Neural progenitor cell (in vitro differentiated cells): ENCODE measurements at regions not wholly inside any gene's neighbourhood (a gene's known extent, or its start where the extent isn't known, plus 50 kb on each side); places are given as distances from the start of the nearest gene placed in this dataset.

Experiments used
- DNase-seq: peaks from one replicate; pipeline ENCODE4 v3.0.0-alpha.2; 2016; ENCODE audit warnings: low spot score
- H2AFZ ChIP-seq: fragments of 200-600 bp; sonication (generic); replicated peaks from 2 replicates; pipeline ENCODE4 v1.6.1; 2016; ENCODE audit warnings: antibody characterized with exemption
- H3F3A ChIP-seq: fragments of 200-600 bp; sonication (generic); 2 replicates; pipeline ENCODE4 v1.6.1; 2016; ENCODE audit warnings: antibody characterized with exemption, low read depth
- H3K27ac ChIP-seq: fragments of 200-600 bp; sonication (generic); 2 replicates; pipeline ENCODE4 v1.5.1; 2016; ENCODE audit warnings: mild to moderate bottlenecking
- H3K27me3 ChIP-seq: fragments of 200-600 bp; sonication (generic); 2 replicates; pipeline ENCODE4 v1.6.1; 2016; ENCODE audit warnings: mild to moderate bottlenecking, moderate library complexity
- H3K36me3 ChIP-seq: fragments of 200-600 bp; sonication (generic); 2 replicates; pipeline ENCODE4 v1.5.1; 2016
- H3K4me1 ChIP-seq: fragments of 200-600 bp; sonication (generic); 2 replicates; pipeline ENCODE4 v1.6.1; 2016; ENCODE audit warnings: mixed run types
- H3K4me2 ChIP-seq: fragments of 200-600 bp; sonication (generic); 2 replicates; pipeline ENCODE4 v1.6.1; 2016
- H3K4me3 ChIP-seq: fragments of 200-600 bp; sonication (generic); 2 replicates; pipeline ENCODE4 v1.5.1; 2016
- H3K79me2 ChIP-seq: fragments of 200-600 bp; sonication (generic); 2 replicates; pipeline ENCODE4 v1.6.1; 2016; ENCODE audit warnings: low read depth
- H3K9ac ChIP-seq: fragments of 200-600 bp; sonication (generic); 2 replicates; pipeline ENCODE4 v1.6.1; 2016
- H3K9me3 ChIP-seq: fragments of 200-600 bp; sonication (generic); 2 replicates; pipeline ENCODE4 v1.5.1; 2016; ENCODE audit warnings: low read depth
- H4K20me1 ChIP-seq: fragments of 200-600 bp; sonication (generic); 2 replicates; pipeline ENCODE4 v1.6.1; 2016; ENCODE audit warnings: low read depth
- H3K27ac Mint-ChIP-seq: 3 replicates; pipeline ENCODE4 v1.8.0; 2021; ENCODE audit warnings: mixed read lengths
- H3K27me3 Mint-ChIP-seq: 2 replicates; pipeline ENCODE4 v1.8.0; 2022; ENCODE audit warnings: low read depth, mild to moderate bottlenecking, inconsistent platforms, moderate library complexity, mixed read lengths; ENCODE audit not compliant: insufficient read depth
- H3K36me3 Mint-ChIP-seq: 3 replicates; pipeline ENCODE4 v1.8.0; 2021; ENCODE audit warnings: mixed read lengths
- H3K4me1 Mint-ChIP-seq: 3 replicates; pipeline ENCODE4 v1.8.0; 2021; ENCODE audit warnings: mixed read lengths
- H3K4me3 Mint-ChIP-seq: 3 replicates; pipeline ENCODE4 v1.8.0; 2021; ENCODE audit warnings: mild to moderate bottlenecking, moderate library complexity, mixed read lengths
- H3K9me3 Mint-ChIP-seq: 3 replicates; pipeline ENCODE4 v1.8.0; 2020; ENCODE audit warnings: mixed read lengths
- CTCF ChIP-seq: fragments of 200-600 bp; sonication (generic); IDR thresholded peaks from 2 replicates; pipeline ENCODE4 v1.5.1; 2017; ENCODE audit warnings: antibody characterized with exemption, mild to moderate bottlenecking
- EZH2 ChIP-seq: fragments of 200-600 bp; sonication (generic); IDR thresholded peaks from 2 replicates; pipeline ENCODE4 v1.6.1; 2017; ENCODE audit warnings: antibody characterized with exemption, mild to moderate bottlenecking, moderate library complexity
- EZH2phosphoT487 ChIP-seq: fragments of 200-600 bp; sonication (generic); IDR thresholded peaks from 2 replicates; pipeline ENCODE4 v1.6.1; 2017; ENCODE audit warnings: antibody characterized with exemption

DNA sequence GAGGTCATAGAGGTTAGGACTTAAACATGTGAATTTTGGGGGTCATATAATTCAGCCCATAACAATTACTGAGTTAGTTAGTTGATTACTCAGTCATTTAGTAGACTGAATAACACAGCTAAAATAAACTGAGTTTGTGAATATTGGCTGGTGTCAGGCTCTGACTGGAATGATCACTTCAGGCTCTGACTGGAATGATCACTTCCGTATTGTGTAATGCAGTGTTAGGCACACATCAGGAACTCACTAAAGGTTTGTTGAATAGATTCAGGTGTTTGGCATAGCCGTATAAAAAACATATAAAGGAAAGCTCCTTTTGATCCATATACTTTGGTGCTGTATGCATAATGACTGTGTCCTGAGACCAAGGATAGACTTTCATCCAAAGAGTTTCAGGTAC is 610.5 kb downstream of the INSC start:
- no peaks in the 10 kb centered on the region for H3K36me3 Mint-ChIP-seq
- no peaks in the 10 kb centered on the region for H4K20me1 ChIP-seq
- no peaks in the 10 kb centered on the region for H3K79me2 ChIP-seq
- peaks cover 7% of the 10 kb centered on the region for H3K27me3 Mint-ChIP-seq
- H2AFZ ChIP-seq = no peak overlapping the region
- peaks cover 4% of the 10 kb centered on the region for H3K4me1 ChIP-seq
- no peaks in the 10 kb centered on the region for H3F3A ChIP-seq
- no peak for DNase-seq
- no peak overlapping the region for H3K9ac ChIP-seq
- H3K27ac Mint-ChIP-seq = no peak overlapping the region
- H3K27me3 ChIP-seq = no peaks in the 10 kb centered on the region
- no peak overlapping the region for H3K4me2 ChIP-seq
- H3K4me3 ChIP-seq = no peak overlapping the region
- no peaks in the 10 kb centered on the region for H3K36me3 ChIP-seq
- H3K4me3 Mint-ChIP-seq = no peak overlapping the region
- no peak overlapping the region for H3K27ac ChIP-seq
- TF ChIP-seq EZH2 (no peak), CTCF (no peak), EZH2phosphoT487 (no peak)
- H3K9me3 Mint-ChIP-seq = peaks cover 10% of the 10 kb centered on the region
- H3K4me1 Mint-ChIP-seq = peaks cover 15% of the 10 kb centered on the region
- no peaks in the 10 kb centered on the region for H3K9me3 ChIP-seq

- H2AFZ ChIP-seq = no peak overlapping the region
- H3F3A ChIP-seq = no peaks in the 10 kb centered on the region
- TF ChIP-seq EZH2 = no peak
- no peak for TF ChIP-seq CTCF
- no peak for TF ChIP-seq EZH2phosphoT487
- H3K4me2 ChIP-seq = no peak overlapping the region
- no peak overlapping the region for H3K27ac ChIP-seq
- H3K27me3 Mint-ChIP-seq = peaks cover 6% of the 10 kb centered on the region
- no peaks in the 10 kb centered on the region for H3K36me3 ChIP-seq
- no peaks in the 10 kb centered on the region for H3K27me3 ChIP-seq
- peaks cover 4% of the 10 kb centered on the region for H3K4me1 ChIP-seq
- H4K20me1 ChIP-seq = no peaks in the 10 kb centered on the region
- H3K4me3 Mint-ChIP-seq = no peak overlapping the region
- peaks cover 10% of the 10 kb centered on the region for H3K9me3 Mint-ChIP-seq
- no peaks in the 10 kb centered on the region for H3K36me3 Mint-ChIP-seq
- no peak overlapping the region for H3K27ac Mint-ChIP-seq
- peaks cover 10% of the 10 kb centered on the region for H3K4me1 Mint-ChIP-seq
- no peak overlapping the region for H3K9ac ChIP-seq
- no peaks in the 10 kb centered on the region for H3K9me3 ChIP-seq
- no peaks in the 10 kb centered on the region for H3K79me2 ChIP-seq
- H3K4me3 ChIP-seq = no peak overlapping the region
- DNase-seq = no peak
Observed at GRCh38 chr11:15726221-15726746, 611.6 kb downstream of the INSC start.

DNA sequence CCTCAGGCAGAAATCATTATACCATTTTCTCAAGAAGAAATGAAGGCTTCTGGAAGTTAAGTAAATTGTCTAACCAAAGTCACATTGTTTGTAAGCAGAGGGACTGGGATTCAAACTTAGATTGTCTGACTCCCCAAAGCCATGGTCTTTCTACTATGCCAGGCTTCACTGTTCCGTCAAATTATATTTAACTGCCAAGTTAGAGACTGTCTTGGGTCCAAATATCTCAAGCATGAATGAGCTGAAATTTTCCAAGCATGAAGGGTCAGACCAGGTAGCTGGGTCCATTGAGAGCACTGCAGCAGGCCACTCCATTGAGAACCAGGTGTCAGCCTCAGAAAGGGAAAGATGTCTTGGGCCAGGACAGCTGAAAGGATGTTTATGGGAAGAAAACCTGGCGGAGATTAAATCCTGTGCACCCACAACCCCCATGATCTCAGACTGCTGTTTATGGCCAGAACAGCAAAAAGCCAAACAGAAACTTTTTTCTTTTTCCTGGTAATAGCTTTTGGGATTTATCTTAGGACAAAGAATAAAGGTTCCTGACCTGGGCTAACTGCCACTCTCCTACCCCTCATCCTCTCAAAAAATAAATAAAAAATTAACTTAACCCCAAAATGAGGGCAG is 612.3 kb downstream of the INSC start:
- Mint-ChIP-seq H3K4me3 (no peak overlapping the region), H3K27ac (no peak overlapping the region), H3K4me1 (peaks cover 10% of the 10 kb centered on the region), H3K9me3 (peaks cover 5% of the 10 kb centered on the region), H3K27me3 (peaks cover 6% of the 10 kb centered on the region), H3K36me3 (no peaks in the 10 kb centered on the region)
- H3K4me2 ChIP-seq = no peak overlapping the region
- no peak overlapping the region for H3K27ac ChIP-seq
- H3K9ac ChIP-seq = no peak overlapping the region
- H2AFZ ChIP-seq = no peak overlapping the region
- no peaks in the 10 kb centered on the region for H3K36me3 ChIP-seq
- DNase-seq = no peak
- no peaks in the 10 kb centered on the region for H3F3A ChIP-seq
- H3K4me3 ChIP-seq = no peak overlapping the region
- H3K27me3 ChIP-seq = no peaks in the 10 kb centered on the region
- no peaks in the 10 kb centered on the region for H3K79me2 ChIP-seq
- no peaks in the 10 kb centered on the region for H3K9me3 ChIP-seq
- no peaks in the 10 kb centered on the region for H4K20me1 ChIP-seq
- peaks cover 4% of the 10 kb centered on the region for H3K4me1 ChIP-seq
- TF ChIP-seq EZH2phosphoT487 (no peak), EZH2 (no peak), CTCF (no peak)
